ENCODE measurements at regions not wholly inside any gene's neighbourhood (a gene's known extent, or its start where the extent isn't known, plus 50 kb on each side); places are given as distances from the start of the nearest gene placed in this dataset.

DNA sequence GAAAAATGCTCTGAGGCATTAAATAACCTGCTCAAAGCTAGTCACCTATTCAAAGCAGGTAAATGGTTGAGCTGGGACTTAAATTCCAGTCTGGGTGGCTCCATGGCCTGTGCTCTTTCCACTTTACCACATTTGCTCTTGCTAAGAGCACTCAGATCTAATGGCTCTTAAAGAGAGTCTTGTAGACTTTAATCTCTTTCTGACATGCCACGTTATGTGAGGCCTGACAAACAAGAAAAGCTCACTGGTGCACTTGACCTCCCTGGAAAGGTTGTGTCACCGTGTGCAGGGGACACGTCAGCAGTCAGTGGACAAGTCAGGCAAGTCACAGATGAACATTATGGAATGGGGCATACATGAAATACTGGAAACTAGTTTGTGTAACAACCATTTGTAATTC lies 129.9 kb upstream of the RPS23 start:
- H3K27ac ChIP-seq (ENCODE audit: low read length) = no peak overlapping the region
- H3K27me3 ChIP-seq (replicated peaks; ENCODE audit: insufficient read depth, low read length) = no peaks in the 10 kb centered on the region
- no peaks in the 10 kb centered on the region for H3K36me3 ChIP-seq (replicated peaks; ENCODE audit: insufficient read depth, low read length)
- no peaks in the 10 kb centered on the region for H3K9me3 ChIP-seq (replicated peaks; ENCODE audit: insufficient read depth, low read length)
- no peaks in the 10 kb centered on the region for H3F3A ChIP-seq (ENCODE audit: insufficient read depth, low read length)
- no peaks in the 10 kb centered on the region for H4K20me1 ChIP-seq (ENCODE audit: insufficient read depth, low read length)
- H3K4me2 ChIP-seq (ENCODE audit: low read depth, low read length) = no peak overlapping the region
- no peaks in the 10 kb centered on the region for H3K79me2 ChIP-seq (ENCODE audit: low read length)
- no peak overlapping the region for H2AFZ ChIP-seq (ENCODE audit: low read length)
- no peak for TF ChIP-seq EZH2 (optimal IDR thresholded peaks at IDR 0.05; ENCODE audit: low read depth, low read length)
- TF ChIP-seq, protein P1, sequence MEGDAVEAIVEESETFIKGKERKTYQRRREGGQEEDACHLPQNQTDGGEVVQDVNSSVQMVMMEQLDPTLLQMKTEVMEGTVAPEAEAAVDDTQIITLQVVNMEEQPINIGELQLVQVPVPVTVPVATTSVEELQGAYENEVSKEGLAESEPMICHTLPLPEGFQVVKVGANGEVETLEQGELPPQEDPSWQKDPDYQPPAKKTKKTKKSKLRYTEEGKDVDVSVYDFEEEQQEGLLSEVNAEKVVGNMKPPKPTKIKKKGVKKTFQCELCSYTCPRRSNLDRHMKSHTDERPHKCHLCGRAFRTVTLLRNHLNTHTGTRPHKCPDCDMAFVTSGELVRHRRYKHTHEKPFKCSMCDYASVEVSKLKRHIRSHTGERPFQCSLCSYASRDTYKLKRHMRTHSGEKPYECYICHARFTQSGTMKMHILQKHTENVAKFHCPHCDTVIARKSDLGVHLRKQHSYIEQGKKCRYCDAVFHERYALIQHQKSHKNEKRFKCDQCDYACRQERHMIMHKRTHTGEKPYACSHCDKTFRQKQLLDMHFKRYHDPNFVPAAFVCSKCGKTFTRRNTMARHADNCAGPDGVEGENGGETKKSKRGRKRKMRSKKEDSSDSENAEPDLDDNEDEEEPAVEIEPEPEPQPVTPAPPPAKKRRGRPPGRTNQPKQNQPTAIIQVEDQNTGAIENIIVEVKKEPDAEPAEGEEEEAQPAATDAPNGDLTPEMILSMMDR (IDR thresholded peaks at IDR 0.05; ENCODE audit: low read length) = no peak
- no peak for TF ChIP-seq EZH2phosphoT487 (IDR thresholded peaks at IDR 0.05; ENCODE audit: low read length)
- no peaks in the 10 kb centered on the region for H3K4me1 ChIP-seq (ENCODE audit: low read length)
- no peak overlapping the region for H3K9ac ChIP-seq (ENCODE audit: low read length)
- H3K9me2 ChIP-seq (replicated peaks; ENCODE audit: insufficient read depth, low read length) = no peaks in the 10 kb centered on the region
- no peak for DNase-seq
- no peak overlapping the region for H3K4me3 ChIP-seq (ENCODE audit: low read length)

DNA sequence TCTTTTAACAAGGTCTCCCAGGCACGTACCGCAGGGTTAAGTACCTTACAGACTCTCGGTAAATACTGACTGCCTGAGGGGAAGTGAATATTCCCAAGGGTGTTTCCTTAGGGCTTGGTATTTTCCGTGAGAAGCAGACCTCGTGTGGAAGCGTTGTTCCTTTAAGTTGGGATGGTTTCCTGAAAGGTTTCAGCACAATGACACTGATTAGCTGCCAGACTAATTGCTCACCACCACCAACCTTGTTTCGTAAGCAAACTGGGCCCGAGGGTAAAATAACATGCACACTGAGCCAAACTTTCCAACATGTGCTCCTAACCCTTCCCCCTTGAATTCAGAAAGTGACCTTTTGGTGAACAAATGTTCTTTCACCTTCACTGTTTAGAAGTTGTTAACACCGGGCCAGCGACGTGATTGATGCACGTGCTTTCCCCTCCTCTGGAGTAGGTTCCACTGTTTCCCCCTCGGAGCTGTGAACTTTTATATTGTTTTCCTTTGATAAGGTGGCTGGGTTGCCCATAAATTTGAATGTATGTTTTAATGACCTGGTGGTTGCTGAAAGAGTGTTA lies 128.1 kb upstream of the RPS23 start:
- H3K4me2 ChIP-seq (ENCODE audit: low read depth, low read length) = no peak overlapping the region
- H2AFZ ChIP-seq (ENCODE audit: low read length) = no peak overlapping the region
- no peak for DNase-seq
- TF ChIP-seq EZH2phosphoT487 (IDR thresholded peaks at IDR 0.05; ENCODE audit: low read length) (no peak), EZH2 (optimal IDR thresholded peaks at IDR 0.05; ENCODE audit: low read depth, low read length) (no peak)
- TF ChIP-seq, protein P1 (IDR thresholded peaks at IDR 0.05; ENCODE audit: low read length) = no peak
- H3K4me1 ChIP-seq (ENCODE audit: low read length) = no peaks in the 10 kb centered on the region
- H3K9ac ChIP-seq (ENCODE audit: low read length) = no peak overlapping the region
- H4K20me1 ChIP-seq (ENCODE audit: insufficient read depth, low read length) = no peaks in the 10 kb centered on the region
- H3K27me3 ChIP-seq (replicated peaks; ENCODE audit: insufficient read depth, low read length) = no peaks in the 10 kb centered on the region
- H3F3A ChIP-seq (ENCODE audit: insufficient read depth, low read length) = no peaks in the 10 kb centered on the region
- H3K4me3 ChIP-seq (ENCODE audit: low read length) = no peak overlapping the region
- no peaks in the 10 kb centered on the region for H3K79me2 ChIP-seq (ENCODE audit: low read length)
- H3K9me2 ChIP-seq (replicated peaks; ENCODE audit: insufficient read depth, low read length) = no peaks in the 10 kb centered on the region
- no peak overlapping the region for H3K27ac ChIP-seq (ENCODE audit: low read length)
- H3K9me3 ChIP-seq (replicated peaks; ENCODE audit: insufficient read depth, low read length) = no peaks in the 10 kb centered on the region
- no peaks in the 10 kb centered on the region for H3K36me3 ChIP-seq (replicated peaks; ENCODE audit: insufficient read depth, low read length)

DNA sequence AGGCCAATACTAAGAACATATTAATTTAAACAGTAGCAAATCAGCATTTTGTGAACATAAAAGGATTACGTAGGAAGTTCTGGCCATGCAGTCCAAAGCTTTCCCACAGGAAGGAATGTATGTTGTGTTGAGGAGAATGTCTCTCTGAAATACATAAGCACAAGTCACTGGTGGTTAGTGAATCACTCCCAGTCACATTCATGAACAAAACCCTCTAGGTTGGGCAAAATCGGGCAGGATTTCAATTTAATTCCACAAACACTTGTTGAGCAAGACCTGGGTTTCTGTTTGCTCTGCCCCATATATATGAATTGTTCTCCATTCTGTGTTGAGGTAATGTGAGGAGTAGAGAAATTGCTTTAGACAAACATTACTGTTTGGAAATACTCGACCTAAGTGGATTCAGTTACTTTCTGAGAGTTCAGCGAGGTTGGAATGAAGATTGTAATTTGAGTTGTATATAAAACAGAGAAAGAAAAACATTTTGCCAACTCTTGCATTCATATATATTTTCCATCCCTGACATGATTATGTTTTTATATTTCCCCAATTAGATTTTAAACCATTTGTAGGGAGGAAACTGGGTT lies 127.6 kb upstream of the RPS23 start:
- Histone ChIP-seq H3K27ac (ENCODE audit: low read length) (no peak overlapping the region), H3K9me2 (replicated peaks; ENCODE audit: insufficient read depth, low read length) (no peaks in the 10 kb centered on the region), H3K27me3 (replicated peaks; ENCODE audit: insufficient read depth, low read length) (no peaks in the 10 kb centered on the region), H3K9ac (ENCODE audit: low read length) (no peak overlapping the region), H3K9me3 (replicated peaks; ENCODE audit: insufficient read depth, low read length) (no peaks in the 10 kb centered on the region), H3K4me1 (ENCODE audit: low read length) (no peaks in the 10 kb centered on the region), H2AFZ (ENCODE audit: low read length) (no peak overlapping the region), H3F3A (ENCODE audit: insufficient read depth, low read length) (no peaks in the 10 kb centered on the region), H3K36me3 (replicated peaks; ENCODE audit: insufficient read depth, low read length) (no peaks in the 10 kb centered on the region), H4K20me1 (ENCODE audit: insufficient read depth, low read length) (no peaks in the 10 kb centered on the region), H3K4me2 (ENCODE audit: low read depth, low read length) (no peak overlapping the region), H3K79me2 (ENCODE audit: low read length) (no peaks in the 10 kb centered on the region), H3K4me3 (ENCODE audit: low read length) (no peak overlapping the region)
- no peak for DNase-seq
- TF ChIP-seq, protein P1 (IDR thresholded peaks at IDR 0.05; ENCODE audit: low read length) = no peak
- TF ChIP-seq EZH2phosphoT487 (IDR thresholded peaks at IDR 0.05; ENCODE audit: low read length) (no peak), EZH2 (optimal IDR thresholded peaks at IDR 0.05; ENCODE audit: low read depth, low read length) (no peak)

All from MM.1S (cell line).